CD4-positive, alpha-beta memory T cell (primary cell): ENCODE measurements at regions not wholly inside any gene's neighbourhood (a gene's known extent, or its start where the extent isn't known, plus 50 kb on each side); places are given as distances from the start of the nearest gene placed in this dataset.
A peak's percentile ranks its signal among the peaks of the same experiment; 100 is the strongest.

Experiments used
- CTCF ChIA-PET: fragments of 350-600 bp; sonication (Branson Sonifier 250); formaldehyde crosslinking; loops from one replicate; lab custom pipeline; 2021; ENCODE audit warnings: inconsistent platforms; ENCODE audit not compliant: partially characterized antibody; lab: Charles Lee
- POLR2A ChIA-PET: fragments of 350-600 bp; sonication (Branson Sonifier 250); formaldehyde crosslinking; loops from one replicate; lab custom pipeline; 2021; ENCODE audit not compliant: partially characterized antibody; lab: Charles Lee
- DNase-seq, 5 donors: peaks; one replicate each; pipeline versions ENCODE4 v3.0.0 to v3.0.0-alpha.2; 2020 to 2022; ENCODE audit warnings: mixed read lengths in 1 of 5
- H3K27ac ChIP-seq: one replicate; pipeline ENCODE4 v1.7.0; 2013; ENCODE audit warnings: low read depth, low read length
- H3K27me3 ChIP-seq: 2 replicates; pipeline ENCODE4 v1.7.0; 2013; ENCODE audit warnings: mild to moderate bottlenecking, low read length, moderate library complexity; ENCODE audit not compliant: insufficient read depth
- H3K36me3 ChIP-seq: 2 replicates; pipeline ENCODE4 v1.7.0; 2013; ENCODE audit warnings: mild to moderate bottlenecking, low read length, moderate library complexity; ENCODE audit not compliant: insufficient read depth
- H3K4me1 ChIP-seq: 2 replicates; pipeline ENCODE4 v1.7.0; 2013; ENCODE audit warnings: mild to moderate bottlenecking, low read length, moderate library complexity; ENCODE audit not compliant: insufficient read depth
- H3K4me3 ChIP-seq, 2 donors: one replicate each; pipeline ENCODE4 v1.7.0; 2013; ENCODE audit warnings: low read length in 2 of 2, mild to moderate bottlenecking in 1 of 2
- H3K9me3 ChIP-seq, 2 donors: one replicate each; pipeline ENCODE4 v1.7.0; 2013; ENCODE audit warnings: low read length in 2 of 2, control low read depth in 1 of 2; ENCODE audit not compliant: control insufficient read depth in 1 of 2
- H3K27ac Mint-ChIP-seq, 7 donors: one replicate each; pipeline ENCODE4 v1.8.0; 2020 to 2021; ENCODE audit warnings: mixed read lengths in 7 of 7, mild to moderate bottlenecking in 6 of 7, inconsistent platforms in 3 of 7, moderate library complexity in 3 of 7
- H3K27me3 Mint-ChIP-seq, 2 donors: one replicate each; pipeline ENCODE4 v1.8.0; 2020 to 2021; ENCODE audit warnings: mixed read lengths in 2 of 2
- H3K36me3 Mint-ChIP-seq, 2 donors: one replicate each; pipeline ENCODE4 v1.8.0; 2020 to 2021; ENCODE audit warnings: mixed read lengths in 2 of 2, inconsistent platforms in 1 of 2, mild to moderate bottlenecking in 1 of 2
- H3K4me1 Mint-ChIP-seq, 4 donors: one replicate each; pipeline ENCODE4 v1.8.0; 2020 to 2021; ENCODE audit warnings: mixed read lengths in 4 of 4, mild to moderate bottlenecking in 1 of 4
- H3K4me3 Mint-ChIP-seq, 8 donors: one replicate each; pipeline ENCODE4 v1.8.0; 2020 to 2021; ENCODE audit warnings: mixed read lengths in 8 of 8, mild to moderate bottlenecking in 7 of 8, moderate library complexity in 6 of 8, inconsistent platforms in 3 of 8
- H3K9me3 Mint-ChIP-seq, 8 donors: one replicate each; pipeline ENCODE4 v1.8.0; 2020 to 2021; ENCODE audit warnings: mixed read lengths in 8 of 8, mild to moderate bottlenecking in 5 of 8, inconsistent platforms in 3 of 8, moderate library complexity in 1 of 8
- intact Hi-C: fragments of 100-400 bp; cut with micrococcal nuclease; formaldehyde crosslinking; loops from one replicate; pipeline ENCODE4 v1.15.1; 2023

DNA sequence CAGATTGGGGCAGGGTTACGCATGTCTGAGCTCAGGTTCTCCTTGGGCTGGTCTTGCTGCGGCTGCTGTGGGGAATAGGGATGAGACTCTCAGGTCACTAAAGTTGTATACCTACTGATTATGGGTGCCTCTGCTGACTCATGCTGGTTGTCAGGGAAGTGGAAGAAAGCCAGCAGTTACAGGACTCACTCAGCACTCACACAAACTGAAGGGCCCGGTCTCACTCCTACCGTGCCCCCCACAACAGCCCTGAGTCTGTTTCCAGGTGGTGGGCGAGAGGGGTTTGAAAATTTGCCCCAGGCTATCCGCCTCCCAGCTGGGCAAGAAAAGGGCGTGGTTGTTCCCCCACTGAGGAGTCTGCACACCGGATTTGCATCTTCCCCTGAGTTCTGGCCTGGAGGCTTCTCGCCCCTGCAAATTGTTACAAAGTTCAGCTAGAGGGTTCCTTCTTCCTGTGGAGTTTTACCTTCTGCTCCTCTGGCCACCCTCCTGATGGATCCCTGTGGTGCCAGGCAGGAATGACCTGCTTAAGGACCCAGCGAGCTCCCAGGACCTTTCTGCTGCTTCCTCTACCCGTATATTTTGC lies 659.2 kb downstream of the HDGFL1 start:
- H3K9me3 Mint-ChIP-seq = peaks cover 2 to 34% (median 15%) of the 10 kb centered on the region in 8 donors
- POLR2A ChIA-PET = no interaction called here
- DNase-seq = no peak

GRCh38 chr6:23243854-23244253 lies 674.5 kb downstream of the HDGFL1 start:
- no peak for DNase-seq

More for the DNA sequence above, 659.2 kb downstream of the HDGFL1 start:
- H3K9me3 ChIP-seq = no peaks in the 10 kb centered on the region
- H3K4me3 ChIP-seq = no peak overlapping the region
- Mint-ChIP-seq H3K4me1 (no peaks in the 10 kb centered on the region), H3K27ac (no peak overlapping the region), H3K36me3 (peaks cover 0 to 3% of the 10 kb centered on the region in 2 donors), H3K27me3 (no peaks in the 10 kb centered on the region), H3K4me3 (peak overlapping the region in 1 of 8 donors; percentile 42)
- H3K4me1 ChIP-seq = no peaks in the 10 kb centered on the region
- H3K36me3 ChIP-seq = no peaks in the 10 kb centered on the region
- H3K27ac ChIP-seq = no peak overlapping the region
- CTCF ChIA-PET = no interaction called here
- no peaks in the 10 kb centered on the region for H3K27me3 ChIP-seq
- intact Hi-C loops = no loop called here

DNA sequence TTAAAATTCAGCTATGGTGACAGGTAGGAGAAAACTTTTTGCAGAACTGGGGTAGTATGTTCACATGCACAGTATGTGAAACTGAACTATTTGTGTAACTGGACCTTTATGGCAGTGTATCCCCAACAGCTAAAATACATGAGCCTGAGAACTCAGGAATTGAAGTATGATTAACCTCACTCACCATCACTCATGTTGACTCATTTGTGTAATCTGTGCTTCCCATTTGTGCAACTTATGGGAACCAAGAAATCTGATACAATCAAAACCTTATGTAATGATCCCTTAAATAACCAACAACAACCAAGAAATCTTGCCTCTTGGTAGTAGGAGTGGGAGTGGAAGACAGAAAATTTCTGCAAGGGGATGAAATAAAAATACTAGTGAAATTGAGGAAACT lies 674.9 kb downstream of the HDGFL1 start:
- H3K36me3 Mint-ChIP-seq = no peaks in the 10 kb centered on the region
- H3K27me3 Mint-ChIP-seq = no peaks in the 10 kb centered on the region
- no peak overlapping the region for H3K27ac Mint-ChIP-seq
- Histone ChIP-seq H3K27me3 (no peaks in the 10 kb centered on the region), H3K4me3 (no peak overlapping the region), H3K4me1 (no peaks in the 10 kb centered on the region), H3K27ac (no peak overlapping the region), H3K9me3 (no peaks in the 10 kb centered on the region), H3K36me3 (no peaks in the 10 kb centered on the region)
- POLR2A ChIA-PET = no interaction called here
- H3K4me1 Mint-ChIP-seq = no peaks in the 10 kb centered on the region
- CTCF ChIA-PET = no interaction called here
- intact Hi-C loops = no loop called here
- DNase-seq = no peak
- no peak overlapping the region for H3K4me3 Mint-ChIP-seq
- H3K9me3 Mint-ChIP-seq = peaks cover 0 to 13% (median 5%) of the 10 kb centered on the region in 8 donors

More at GRCh38 chr6:23243854-23244253, 674.5 kb downstream of the HDGFL1 start:
- ChIA-PET CTCF (no interaction called here), POLR2A (no interaction called here)
- Mint-ChIP-seq H3K36me3 (no peaks in the 10 kb centered on the region), H3K4me3 (no peak overlapping the region), H3K27me3 (no peaks in the 10 kb centered on the region), H3K9me3 (peaks cover 0 to 13% (median 4%) of the 10 kb centered on the region in 8 donors), H3K27ac (no peak overlapping the region), H3K4me1 (no peaks in the 10 kb centered on the region)
- Histone ChIP-seq H3K27me3 (no peaks in the 10 kb centered on the region), H3K9me3 (no peaks in the 10 kb centered on the region), H3K4me1 (no peaks in the 10 kb centered on the region), H3K27ac (no peak overlapping the region), H3K4me3 (no peak overlapping the region), H3K36me3 (no peaks in the 10 kb centered on the region)
- intact Hi-C loops = no loop called here

- Mint-ChIP-seq H3K9me3 (peaks cover 0 to 11% (median 4%) of the 10 kb centered on the region in 8 donors), H3K27ac (no peak overlapping the region), H3K27me3 (no peaks in the 10 kb centered on the region), H3K4me3 (no peak overlapping the region), H3K4me1 (no peaks in the 10 kb centered on the region), H3K36me3 (no peaks in the 10 kb centered on the region)
- Histone ChIP-seq H3K4me3 (no peak overlapping the region), H3K4me1 (no peaks in the 10 kb centered on the region), H3K9me3 (no peaks in the 10 kb centered on the region), H3K27me3 (no peaks in the 10 kb centered on the region), H3K27ac (no peak overlapping the region), H3K36me3 (no peaks in the 10 kb centered on the region)
- no peak for DNase-seq
- intact Hi-C loops = no loop called here
- POLR2A ChIA-PET = no interaction called here
- CTCF ChIA-PET = no interaction called here
Measured at GRCh38 chr6:23245572-23245971, 676.2 kb downstream of the HDGFL1 start.

- CTCF ChIA-PET = no interaction called here
- Histone ChIP-seq H3K27me3 (no peaks in the 10 kb centered on the region), H3K9me3 (no peaks in the 10 kb centered on the region), H3K4me1 (no peaks in the 10 kb centered on the region), H3K36me3 (no peaks in the 10 kb centered on the region), H3K4me3 (no peak overlapping the region), H3K27ac (no peak overlapping the region)
- H3K4me1 Mint-ChIP-seq = no peaks in the 10 kb centered on the region
- no peak overlapping the region for H3K4me3 Mint-ChIP-seq
- DNase-seq = no peak
- H3K27me3 Mint-ChIP-seq = no peaks in the 10 kb centered on the region
- POLR2A ChIA-PET = no interaction called here
- H3K27ac Mint-ChIP-seq = no peak overlapping the region
- H3K36me3 Mint-ChIP-seq = no peaks in the 10 kb centered on the region
- peaks cover 0 to 11% (median 3%) of the 10 kb centered on the region in 8 donors for H3K9me3 Mint-ChIP-seq
- intact Hi-C loops = no loop called here
Measured at GRCh38 chr6:23246896-23247295, 677.5 kb downstream of the HDGFL1 start.

DNA sequence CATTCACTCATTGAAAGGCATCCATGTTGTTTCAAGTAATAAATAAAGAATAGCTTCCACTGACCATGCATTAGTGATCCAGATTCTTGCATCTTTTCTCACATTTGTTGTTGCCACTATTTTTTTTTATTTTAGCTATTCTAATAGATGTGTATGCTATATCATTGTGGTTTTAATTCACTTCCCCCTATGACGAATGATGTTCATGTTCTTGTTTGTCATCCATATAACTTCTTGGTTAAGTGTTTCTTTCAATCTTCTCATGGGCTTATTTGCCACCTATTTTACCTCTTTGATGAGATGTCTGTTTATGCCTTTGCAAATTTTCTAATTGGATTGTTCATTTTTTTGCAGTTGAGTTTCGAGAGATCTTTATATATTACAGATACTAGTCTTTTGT lies 681.2 kb downstream of the HDGFL1 start:
- Mint-ChIP-seq H3K4me1 (no peaks in the 10 kb centered on the region), H3K9me3 (peaks cover 0 to 15% (median 6%) of the 10 kb centered on the region in 8 donors), H3K27ac (no peak overlapping the region), H3K27me3 (no peaks in the 10 kb centered on the region), H3K4me3 (no peak overlapping the region), H3K36me3 (no peaks in the 10 kb centered on the region)
- Histone ChIP-seq H3K9me3 (no peaks in the 10 kb centered on the region), H3K4me3 (no peak overlapping the region), H3K4me1 (no peaks in the 10 kb centered on the region), H3K36me3 (no peaks in the 10 kb centered on the region), H3K27me3 (no peaks in the 10 kb centered on the region), H3K27ac (no peak overlapping the region)
- DNase-seq = no peak
- ChIA-PET POLR2A (no interaction called here), CTCF (no interaction called here)
- intact Hi-C loops = no loop called here

DNA sequence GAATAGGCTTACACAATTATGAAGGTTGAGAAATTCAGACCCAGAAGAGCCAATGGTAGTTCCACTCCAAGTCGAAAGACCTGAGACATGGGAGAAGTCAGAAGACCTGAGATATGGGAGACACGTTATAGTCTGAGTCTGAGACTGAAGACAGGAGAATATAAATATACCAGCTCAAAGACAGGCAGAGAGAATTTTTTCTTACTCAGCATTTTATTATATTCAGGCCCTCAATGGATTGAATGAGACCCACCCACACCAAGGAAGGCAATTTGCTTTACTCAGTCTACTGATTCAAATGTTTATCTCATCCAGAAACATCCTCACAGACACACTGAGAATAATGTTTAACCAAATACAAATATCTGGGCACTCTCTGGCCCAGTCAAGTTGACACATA lies 693.5 kb downstream of the HDGFL1 start:
- CTCF ChIA-PET = no interaction called here
- H3K27ac Mint-ChIP-seq = no peak overlapping the region
- no peak overlapping the region for H3K4me3 Mint-ChIP-seq
- H3K27ac ChIP-seq = no peak overlapping the region
- no peaks in the 10 kb centered on the region for H3K27me3 ChIP-seq
- DNase-seq = no peak
- intact Hi-C loops = no loop called here
- POLR2A ChIA-PET = no interaction called here
- H3K27me3 Mint-ChIP-seq = no peaks in the 10 kb centered on the region
- peaks cover 0 to 29% (median 10%) of the 10 kb centered on the region in 8 donors for H3K9me3 Mint-ChIP-seq
- H3K4me1 Mint-ChIP-seq = no peaks in the 10 kb centered on the region
- H3K36me3 Mint-ChIP-seq = no peaks in the 10 kb centered on the region
- no peaks in the 10 kb centered on the region for H3K36me3 ChIP-seq
- no peak overlapping the region for H3K4me3 ChIP-seq
- H3K9me3 ChIP-seq = peaks cover 0 to 6% of the 10 kb centered on the region in 2 donors
- no peaks in the 10 kb centered on the region for H3K4me1 ChIP-seq
